GM23338 (cell line): ENCODE measurements at regions not wholly inside any gene's neighbourhood (a gene's known extent, or its start where the extent isn't known, plus 50 kb on each side); places are given as distances from the start of the nearest gene placed in this dataset.

Experiments
- ATAC-seq: fragments of 200-7000 bp; cut with Tn5 transposase; 3 replicates; pipeline ENCODE4 v1.9.1; 2020
- DNase-seq: peaks from one replicate; pipeline ENCODE4 v3.0.0-alpha.2; 2015; ENCODE audit warnings: low spot score
- H2AFZ ChIP-seq: fragments of 200-600 bp; sonication (generic); 2 replicates; pipeline ENCODE4 v1.8.0; 2016; ENCODE audit warnings: antibody characterized with exemption, mild to moderate bottlenecking, moderate library complexity
- H3F3A ChIP-seq: fragments of 200-600 bp; sonication (generic); replicated peaks from 2 replicates; pipeline ENCODE4 v1.8.0; 2017; ENCODE audit warnings: antibody characterized with exemption, mixed run types, low read depth
- H3K27ac ChIP-seq: fragments of 200-600 bp; sonication (generic); 2 replicates; pipeline ENCODE4 v1.6.1; 2016; ENCODE audit warnings: low read depth
- H3K27me3 ChIP-seq: fragments of 200-600 bp; sonication (generic); 2 replicates; pipeline ENCODE4 v1.8.0; 2016; ENCODE audit warnings: mild to moderate bottlenecking, mixed run types, moderate library complexity; ENCODE audit not compliant: insufficient read depth
- H3K36me3 ChIP-seq: fragments of 200-600 bp; sonication (generic); 2 replicates; pipeline ENCODE4 v1.8.0; 2016; ENCODE audit warnings: mild to moderate bottlenecking; ENCODE audit not compliant: insufficient read depth
- H3K4me1 ChIP-seq: fragments of 200-600 bp; sonication (generic); 2 replicates; pipeline ENCODE4 v1.8.0; 2016; ENCODE audit warnings: mild to moderate bottlenecking, moderate library complexity; ENCODE audit not compliant: insufficient read depth
- H3K4me2 ChIP-seq: fragments of 200-600 bp; sonication (generic); 2 replicates; pipeline ENCODE4 v1.7.1; 2017; ENCODE audit warnings: mixed run types
- H3K4me3 ChIP-seq: fragments of 200-600 bp; sonication (generic); 2 replicates; pipeline ENCODE4 v1.6.1; 2016; ENCODE audit warnings: mixed run types
- H3K79me2 ChIP-seq: fragments of 200-600 bp; sonication (generic); replicated peaks from 2 replicates; pipeline ENCODE4 v1.8.0; 2017; ENCODE audit warnings: mild to moderate bottlenecking; ENCODE audit not compliant: insufficient read depth
- H3K9me2 ChIP-seq: fragments of 200-600 bp; sonication (generic); 2 replicates; pipeline ENCODE4 v1.8.0; 2017; ENCODE audit not compliant: insufficient read depth
- H4K20me1 ChIP-seq: fragments of 200-600 bp; sonication (generic); replicated peaks from 2 replicates; pipeline ENCODE4 v1.8.0; 2017; ENCODE audit warnings: mild to moderate bottlenecking; ENCODE audit not compliant: insufficient read depth
- H3K27ac Mint-ChIP-seq: 2 replicates; pipeline ENCODE4 v1.8.0; 2020; ENCODE audit warnings: inconsistent platforms, mild to moderate bottlenecking, moderate library complexity, mixed read lengths
- H3K27me3 Mint-ChIP-seq: 3 replicates; pipeline ENCODE4 v1.8.0; 2022; ENCODE audit warnings: low read depth, mild to moderate bottlenecking, moderate library complexity, mixed read lengths, inconsistent platforms; ENCODE audit not compliant: insufficient read depth, poor library complexity
- H3K36me3 Mint-ChIP-seq: 3 replicates; pipeline ENCODE4 v1.8.0; 2021; ENCODE audit warnings: low read depth, mild to moderate bottlenecking, inconsistent platforms, moderate library complexity, mixed read lengths
- H3K4me1 Mint-ChIP-seq: 3 replicates; pipeline ENCODE4 v1.8.0; 2020; ENCODE audit warnings: mild to moderate bottlenecking, inconsistent platforms, mixed read lengths
- H3K4me3 Mint-ChIP-seq: 3 replicates; pipeline ENCODE4 v1.8.0; 2021; ENCODE audit warnings: moderate library complexity, mild to moderate bottlenecking, inconsistent platforms, mixed read lengths
- H3K9me3 Mint-ChIP-seq: 3 replicates; pipeline ENCODE4 v1.8.0; 2020; ENCODE audit warnings: moderate library complexity, mild to moderate bottlenecking, inconsistent platforms, mixed read lengths
- CTCF ChIP-seq, 2 experiments: fragments of 200-600 bp in 1 of 2; sonication (generic) in 1 of 2; conservative IDR thresholded peaks; 2 replicates each; pipeline versions ENCODE4 v1.5.1 to v1.6.1; 2016 to 2017; ENCODE audit warnings: antibody characterized with exemption in 2 of 2, low read depth in 2 of 2, mild to moderate bottlenecking in 2 of 2, moderate library complexity in 1 of 2
- ETS1 ChIP-seq: IDR thresholded peaks from 2 replicates; pipeline ENCODE4 v1.6.1; 2016; ENCODE audit warnings: antibody characterized with exemption
- POLR2AphosphoS5 ChIP-seq: IDR thresholded peaks from 2 replicates; pipeline ENCODE4 v1.6.1; 2016; ENCODE audit warnings: antibody characterized with exemption, low read depth
- REST ChIP-seq: IDR thresholded peaks from one replicate; pipeline ENCODE4 v1.6.1; 2018; ENCODE audit warnings: antibody characterized with exemption; ENCODE audit not compliant: unreplicated experiment
- STAT1 ChIP-seq: IDR thresholded peaks from one replicate; pipeline ENCODE4 v1.6.1; 2016; ENCODE audit warnings: antibody characterized with exemption; ENCODE audit not compliant: unreplicated experiment
- ZNF331 ChIP-seq: fragments of 250-450 bp; sonication (Bioruptor Pico); IDR thresholded peaks from 2 replicates; pipeline ENCODE4 v1.5.0; 2020; ENCODE audit warnings: low read depth, mild to moderate bottlenecking, moderate library complexity
- ZNF462 ChIP-seq: fragments of 250-450 bp; sonication (Bioruptor Pico); IDR thresholded peaks from 2 replicates; pipeline ENCODE4 v1.5.0; 2020; ENCODE audit warnings: mild to moderate bottlenecking, moderate library complexity

- Mint-ChIP-seq H3K27ac (no peak overlapping the region), H3K4me3 (no peak overlapping the region), H3K27me3 (peaks cover 2% of the 10 kb centered on the region), H3K4me1 (peaks cover 6% of the 10 kb centered on the region; the same call in 2 of the 3 replicates), H3K9me3 (peaks cover 13% of the 10 kb centered on the region), H3K36me3 (peaks cover 8% of the 10 kb centered on the region; the same call in 2 of the 3 replicates)
- no peaks in the 10 kb centered on the region for H3K36me3 ChIP-seq
- ATAC-seq (no peak), DNase-seq (no peak)
- H3K4me1 ChIP-seq: 0 out of 2 replicates have a peak, but pooled peaks cover 3% of the 10 kb centered on the region
- no peaks in the 10 kb centered on the region for H3K9me2 ChIP-seq
- TF ChIP-seq CTCF (conservative IDR thresholded peaks at IDR 0.05; ENCODE audit: low read depth in 2 of 2) (no peak), REST (no peak), POLR2AphosphoS5 (no peak), ZNF331 (CRISPR knock-in tag) (no peak), ZNF462 (no peak), ETS1 (no peak), STAT1 (no peak)
- H3K27me3 ChIP-seq: no peaks in the 10 kb centered on the region
- no peak overlapping the region for H3K27ac ChIP-seq
- H4K20me1 ChIP-seq: no peaks in the 10 kb centered on the region
- no peak overlapping the region for H2AFZ ChIP-seq
- H3K4me3 ChIP-seq: no peak overlapping the region
- no peaks in the 10 kb centered on the region for H3F3A ChIP-seq
- no peaks in the 10 kb centered on the region for H3K79me2 ChIP-seq
- H3K4me2 ChIP-seq: no peak overlapping the region
These were observed 730.5 kb upstream of the CCDC179 start for GRCh38 chr11:23590596-23591308.
